ENCODE measurements at regions not wholly inside any gene's neighbourhood (a gene's known extent, or its start where the extent isn't known, plus 50 kb on each side); places are given as distances from the start of the nearest gene placed in this dataset.

DNA sequence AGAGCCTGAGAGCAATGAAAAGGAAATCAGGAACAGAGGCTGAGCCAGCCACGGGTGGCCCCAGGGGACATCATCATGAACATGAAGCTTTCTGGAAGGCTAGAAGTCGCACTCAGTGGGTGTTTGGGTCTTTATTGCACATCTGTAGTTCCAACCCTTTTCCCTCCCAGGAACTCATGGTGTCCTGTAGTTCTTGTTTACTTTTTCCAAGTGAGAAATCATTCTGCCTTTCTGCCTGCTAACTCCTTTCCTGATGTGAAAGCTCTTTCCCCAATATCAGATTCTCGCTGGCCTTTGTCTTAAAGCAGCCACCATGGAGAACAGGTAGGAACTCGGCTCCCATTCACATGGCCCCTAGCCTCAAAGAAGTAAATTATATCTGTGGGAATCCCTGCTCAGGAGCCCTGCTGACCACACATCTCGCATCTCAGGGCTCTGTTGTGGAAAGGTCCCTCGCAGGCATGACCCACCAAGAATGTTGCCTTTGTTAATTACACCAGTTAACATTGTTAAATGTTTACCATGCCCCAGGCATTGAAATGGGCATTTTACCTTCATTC lies 542.7 kb downstream of the TNS3 start:
- no peak for DNase-seq

DNA sequence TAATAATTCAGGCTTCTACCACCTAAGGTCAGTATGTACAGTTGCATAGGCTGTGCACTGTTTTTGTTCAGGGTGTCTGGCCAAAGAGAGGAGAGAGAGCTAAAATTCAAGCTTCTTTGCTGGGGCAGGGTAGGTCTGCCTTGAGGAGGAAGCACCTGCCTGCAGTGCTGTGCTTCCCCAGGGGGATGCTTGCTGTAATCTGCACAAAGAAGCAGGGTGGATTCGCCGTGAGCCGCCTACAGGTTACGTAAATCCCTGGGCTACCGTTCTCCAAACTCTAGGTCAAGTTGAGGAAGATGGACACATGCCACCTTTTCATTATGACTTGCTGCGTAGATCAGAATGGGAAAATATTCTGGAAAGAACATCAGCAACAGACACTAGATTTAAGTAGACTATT lies 543.3 kb downstream of the TNS3 start:
- no peak for DNase-seq

DNA sequence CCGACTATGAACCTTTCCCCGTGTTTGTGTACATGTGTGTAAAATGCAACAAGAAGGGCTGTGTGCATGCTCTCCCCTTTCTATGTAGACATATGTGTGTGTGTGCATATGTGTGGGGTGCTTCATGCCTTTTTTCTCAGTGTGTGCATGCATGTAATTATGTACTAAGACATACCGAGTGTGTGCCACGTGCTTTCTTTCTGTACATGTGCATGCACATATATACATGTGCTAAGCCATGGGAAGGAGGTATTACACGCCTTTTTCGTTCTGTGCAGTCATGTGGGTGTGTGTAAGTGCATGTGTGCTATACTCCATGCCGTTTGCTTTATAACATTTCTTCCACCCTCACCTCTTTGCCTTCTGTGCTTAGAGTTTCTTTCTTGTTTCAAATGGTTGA lies 544.3 kb downstream of the TNS3 start:
- no peak for DNase-seq

DNA sequence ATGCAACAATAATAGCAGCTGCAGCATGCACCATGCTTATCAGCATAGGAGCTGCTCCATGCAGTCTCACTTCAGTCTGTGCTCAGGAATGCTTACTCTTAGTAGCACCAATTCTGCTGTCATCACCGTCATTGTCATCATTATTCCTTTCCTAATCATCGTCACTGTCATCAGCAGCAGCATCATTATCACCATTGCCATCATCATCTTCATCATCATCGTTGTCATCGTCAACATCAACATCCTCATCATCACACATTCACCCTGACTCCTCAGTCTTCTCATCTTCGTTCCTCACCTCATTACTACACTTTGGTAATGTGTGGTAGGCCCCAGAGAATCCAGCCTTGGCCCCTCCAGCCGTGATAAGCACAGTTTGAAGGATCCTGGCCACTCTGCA lies 545.0 kb downstream of the TNS3 start:
- no peak for DNase-seq

DNA sequence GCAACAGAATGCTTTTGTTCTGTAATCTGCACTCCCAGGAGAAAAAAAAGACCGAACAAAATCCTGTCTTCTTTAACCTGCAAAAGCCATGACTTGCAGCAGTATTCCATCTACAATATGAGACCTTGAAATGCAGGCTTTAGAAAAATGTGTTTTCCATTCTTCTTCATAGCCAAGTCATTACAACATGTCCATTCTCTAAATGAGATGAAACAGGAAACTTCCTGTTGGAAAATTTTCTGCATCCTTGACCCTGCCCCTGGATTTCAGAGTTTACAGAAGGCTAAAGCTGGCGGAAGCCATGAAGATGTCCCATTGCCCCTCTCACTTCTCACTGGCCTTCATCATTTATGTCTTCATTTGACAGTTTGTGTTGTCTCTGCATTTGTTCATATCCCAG lies 546.4 kb downstream of the TNS3 start:
- no peak for DNase-seq

DNA sequence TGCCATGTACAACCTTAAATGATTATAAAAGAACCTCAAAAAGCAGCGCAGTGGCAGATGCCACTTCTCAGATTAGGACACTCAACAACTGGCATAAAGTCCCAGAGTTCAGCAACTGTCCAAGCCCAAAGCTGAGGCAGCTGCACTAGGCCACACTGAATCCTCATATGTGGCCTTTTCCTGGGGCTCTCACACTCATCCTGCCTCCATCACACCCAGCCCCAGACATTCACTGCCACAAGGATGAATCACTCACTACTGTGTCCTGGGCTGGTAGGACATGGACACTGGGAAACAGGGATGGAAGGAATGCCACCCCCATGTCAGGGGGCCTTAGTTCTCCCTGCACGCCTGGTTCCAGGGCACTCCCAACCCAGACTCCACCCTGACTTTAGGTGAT lies 547.7 kb downstream of the TNS3 start:
- DNase-seq, result no peak

DNA sequence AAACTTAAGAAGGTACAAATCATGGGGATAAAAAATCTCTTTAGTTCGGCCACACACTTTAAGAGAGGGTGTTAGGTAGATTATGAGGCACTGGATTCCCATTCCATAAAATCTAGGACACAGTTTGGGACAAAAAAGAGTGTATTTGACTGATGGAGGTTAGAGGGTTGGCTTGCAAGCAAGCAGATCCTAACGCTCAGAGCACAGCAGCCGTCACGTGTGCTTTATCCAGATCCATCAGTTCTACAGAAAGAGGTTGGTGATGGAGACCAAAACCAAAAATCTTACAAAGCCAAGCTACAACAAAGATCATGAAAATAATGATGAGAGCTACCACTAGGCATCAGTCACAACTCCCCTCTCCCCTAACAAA lies 549.4 kb downstream of the TNS3 start:
- no peak for DNase-seq

DNA sequence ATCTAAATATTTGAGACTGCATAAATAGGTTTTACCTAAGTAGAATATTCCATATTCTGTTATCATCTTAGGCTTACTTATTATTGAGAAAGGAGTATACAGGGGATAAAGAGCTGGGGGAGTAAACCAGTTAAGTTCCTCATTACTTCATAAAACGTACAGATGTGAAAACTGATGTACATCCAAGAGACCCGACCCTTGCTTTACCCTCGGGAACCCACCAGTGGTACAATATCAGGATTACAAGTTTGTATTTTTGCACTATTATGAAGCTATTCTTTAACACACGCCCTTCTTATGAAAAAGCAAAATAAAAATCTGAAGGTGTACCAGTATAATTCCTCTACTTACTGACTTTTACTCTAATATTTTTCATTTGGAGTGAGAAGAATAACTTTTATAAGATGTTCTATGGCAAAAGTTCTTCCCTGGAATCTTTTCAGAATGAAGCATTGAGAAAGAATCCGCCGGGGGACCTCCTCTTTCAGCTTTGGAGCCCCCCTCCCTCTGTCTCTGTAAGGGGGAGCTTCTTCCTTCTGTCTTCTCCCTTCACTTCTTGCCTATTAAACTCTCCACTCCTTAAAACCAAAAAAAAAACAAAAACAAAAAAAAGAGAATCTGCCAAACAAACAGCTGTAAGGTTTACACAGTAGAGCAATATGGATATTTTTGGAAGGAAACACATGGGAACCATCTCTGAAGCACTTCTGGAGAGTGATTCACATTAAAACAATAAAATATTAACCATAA lies 550.0 kb downstream of the TNS3 start:
- no peak for DNase-seq

DNA sequence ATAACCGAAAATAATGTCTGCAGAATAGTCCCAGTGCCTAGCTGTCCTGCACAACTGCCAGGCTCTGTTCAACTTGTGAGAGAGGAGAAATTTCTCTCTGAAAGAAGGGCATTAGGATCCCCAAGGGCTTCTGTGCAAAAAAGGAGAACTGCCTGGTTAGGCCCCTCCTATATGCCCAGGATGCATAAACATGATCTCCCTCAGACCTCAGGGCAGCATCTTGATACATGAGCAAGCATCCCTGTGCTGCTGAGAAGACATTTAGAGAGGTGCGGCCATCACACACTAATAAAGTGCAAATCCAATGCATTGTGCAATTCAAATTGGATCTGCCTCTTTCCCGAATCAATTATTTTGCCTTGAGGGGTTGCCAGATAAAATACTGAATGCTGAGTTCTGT lies 553.6 kb downstream of the TNS3 start:
- no peak for DNase-seq

DNA sequence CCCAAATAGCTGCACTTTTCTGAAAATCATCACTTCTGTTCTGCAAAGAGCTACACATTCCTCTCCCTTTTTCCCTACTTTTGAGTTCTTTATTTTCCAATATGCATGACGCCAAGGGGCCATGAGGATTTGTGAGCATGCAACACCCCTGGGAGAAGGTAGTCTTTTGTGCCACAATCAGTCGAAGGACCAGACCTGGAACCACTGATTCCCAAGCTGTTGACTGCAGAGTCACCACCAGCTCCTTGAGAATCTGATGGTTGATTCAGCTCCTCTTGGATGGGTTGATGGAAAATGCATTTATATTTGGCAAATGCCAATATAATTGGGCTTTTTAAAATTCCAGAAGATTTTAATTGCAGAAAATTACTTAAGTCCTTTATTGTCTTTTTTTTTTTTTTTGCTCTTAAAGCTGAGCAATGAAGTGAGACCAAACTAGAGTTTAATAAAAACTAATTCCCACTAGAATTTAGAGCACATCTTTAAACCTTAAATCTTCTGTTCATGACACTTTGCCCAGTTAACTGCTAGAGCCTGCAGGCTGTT lies 554.1 kb downstream of the TNS3 start:
- no peak for DNase-seq

DNA sequence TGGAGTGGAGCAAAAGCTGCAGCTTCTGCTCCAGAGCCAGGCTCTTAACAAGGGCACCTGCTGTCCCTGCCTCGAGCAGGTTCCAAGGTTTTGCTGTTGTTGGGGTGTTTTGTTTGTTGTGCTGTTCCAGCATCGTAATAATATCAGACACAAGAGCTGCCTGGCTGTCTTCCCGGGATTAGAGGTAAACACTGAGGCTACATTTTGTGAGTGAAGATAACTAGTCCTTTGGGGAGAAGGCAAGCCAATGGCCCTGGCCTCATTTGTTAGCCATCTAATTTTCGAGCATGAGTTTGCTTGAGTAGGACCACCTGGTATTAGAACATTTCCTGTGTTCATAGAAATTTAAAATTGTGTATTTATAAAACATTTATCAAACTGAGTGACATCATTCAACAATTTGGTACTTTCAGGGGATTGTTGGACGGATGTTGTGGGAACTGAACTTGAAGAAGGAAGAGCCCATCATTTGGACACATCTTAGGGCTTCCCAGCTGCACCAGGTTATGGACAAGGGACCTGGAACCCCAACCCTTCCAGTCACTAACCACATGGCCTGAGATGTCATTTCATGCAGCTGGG lies 555.0 kb downstream of the TNS3 start:
- no peak for DNase-seq

DNA sequence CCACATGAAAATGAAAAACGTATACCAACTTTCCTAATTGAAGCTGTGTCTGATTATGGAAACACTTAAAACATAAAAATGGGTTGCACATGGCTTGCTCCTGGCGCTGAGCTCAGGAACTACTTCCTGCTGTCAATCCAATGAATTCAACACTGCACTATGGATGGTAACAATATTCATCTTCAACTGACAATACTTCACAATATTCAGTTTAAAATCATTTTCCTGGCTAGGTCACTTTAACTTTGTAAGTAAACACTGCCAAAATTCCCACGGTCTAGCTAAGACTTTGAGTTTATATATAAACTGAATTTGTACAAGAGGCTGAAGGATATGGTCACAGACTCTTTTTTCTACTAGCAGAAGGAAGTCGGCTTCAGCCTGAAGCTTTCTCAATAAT lies 556.9 kb downstream of the TNS3 start:
- DNase-seq, result no peak

DNA sequence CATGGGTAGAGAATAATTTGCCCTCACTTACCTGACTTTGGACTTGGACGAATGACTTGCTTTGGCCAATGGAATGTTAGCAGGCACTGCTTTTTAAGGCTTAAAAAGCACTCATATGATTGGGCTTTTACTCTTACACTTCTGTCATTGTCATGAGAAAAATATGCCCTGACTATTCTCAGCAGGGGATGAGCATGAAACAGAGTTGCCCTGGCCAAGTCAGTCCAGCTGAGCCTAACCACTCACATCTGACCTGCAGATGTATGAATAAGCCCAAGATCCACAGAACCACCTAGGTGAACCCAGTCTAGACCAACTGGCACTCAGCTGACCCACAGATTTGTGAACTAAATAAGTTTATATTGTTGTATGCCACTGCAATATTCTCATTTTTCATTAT lies 573.5 kb downstream of the TNS3 start:
- no peak for DNase-seq

DNA sequence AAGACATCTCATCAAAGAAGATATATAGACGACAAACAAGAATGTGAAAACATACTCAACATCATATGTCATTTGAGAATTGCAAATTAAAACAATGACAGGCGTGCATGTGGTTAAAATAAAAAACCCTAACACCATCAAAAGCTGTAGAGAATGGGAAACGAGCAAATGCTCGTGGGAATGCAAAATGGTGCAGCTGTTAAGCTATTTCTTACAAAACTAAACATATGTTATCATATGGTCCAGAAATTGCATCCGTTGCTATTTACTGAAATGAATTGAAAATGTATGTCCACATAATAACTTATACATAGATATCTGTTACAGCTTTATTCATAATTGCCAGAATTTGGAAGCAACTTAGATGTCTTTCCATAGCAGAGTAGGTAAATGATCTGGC lies 574.4 kb downstream of the TNS3 start:
- DNase-seq, result no peak

DNA sequence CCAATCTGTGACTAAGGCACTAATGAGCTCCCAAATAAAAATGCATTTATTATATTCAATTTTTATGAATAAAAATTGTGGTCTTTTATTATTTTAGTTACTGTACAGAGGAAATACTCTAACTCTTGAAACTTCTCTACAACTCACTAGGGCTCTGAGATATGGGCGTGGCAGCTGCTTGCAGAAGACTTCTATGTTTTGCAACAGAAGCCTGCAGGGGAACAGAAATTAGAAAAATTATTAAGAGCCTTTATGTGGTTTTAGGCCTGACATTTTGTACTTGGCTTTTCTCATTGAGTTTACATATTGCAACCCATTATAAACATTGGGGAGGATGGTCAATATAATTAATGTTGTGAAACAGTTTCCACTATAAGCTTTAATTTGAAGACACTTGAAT lies 581.4 kb downstream of the TNS3 start:
- DNase-seq, result no peak

DNA sequence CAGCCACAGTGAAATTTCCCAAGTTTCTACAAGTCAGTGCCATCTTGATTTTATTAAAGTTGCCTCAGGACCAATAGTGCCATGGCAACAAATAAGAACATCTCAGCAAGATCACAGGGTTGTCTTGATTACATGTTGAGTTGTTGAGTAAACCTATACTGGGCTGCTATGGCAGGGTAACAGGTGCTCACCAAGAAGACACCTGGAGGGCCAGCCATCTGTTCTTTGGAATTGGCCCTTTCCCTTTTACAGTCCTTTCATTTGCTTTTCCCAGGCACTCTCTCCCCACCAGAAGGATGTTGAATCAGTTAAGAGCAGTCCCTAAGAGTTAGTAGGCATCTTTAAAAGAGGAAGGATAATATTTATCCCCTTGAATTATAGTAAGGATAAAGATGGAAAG lies 582.0 kb downstream of the TNS3 start:
- DNase-seq, result no peak

DNA sequence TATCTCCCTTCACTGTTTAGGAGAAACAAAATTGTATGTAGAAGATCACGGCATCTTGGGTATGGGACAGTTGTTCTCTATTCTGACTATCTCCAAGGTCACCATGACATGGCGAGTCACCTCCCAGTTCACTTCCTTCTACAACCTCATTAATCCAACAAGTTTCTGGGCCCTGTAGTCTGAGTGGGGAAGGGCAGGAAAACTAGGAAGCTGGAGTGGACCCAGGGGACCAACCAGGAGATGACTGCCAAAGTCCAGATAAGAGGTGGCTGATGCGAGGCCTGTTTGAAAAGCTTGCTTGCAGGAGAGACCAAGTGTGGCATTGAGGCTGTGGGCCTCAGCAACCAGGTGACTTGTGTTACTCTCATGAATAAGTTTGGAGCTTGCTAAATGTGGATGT lies 584.9 kb downstream of the TNS3 start:
- no peak for DNase-seq

DNA sequence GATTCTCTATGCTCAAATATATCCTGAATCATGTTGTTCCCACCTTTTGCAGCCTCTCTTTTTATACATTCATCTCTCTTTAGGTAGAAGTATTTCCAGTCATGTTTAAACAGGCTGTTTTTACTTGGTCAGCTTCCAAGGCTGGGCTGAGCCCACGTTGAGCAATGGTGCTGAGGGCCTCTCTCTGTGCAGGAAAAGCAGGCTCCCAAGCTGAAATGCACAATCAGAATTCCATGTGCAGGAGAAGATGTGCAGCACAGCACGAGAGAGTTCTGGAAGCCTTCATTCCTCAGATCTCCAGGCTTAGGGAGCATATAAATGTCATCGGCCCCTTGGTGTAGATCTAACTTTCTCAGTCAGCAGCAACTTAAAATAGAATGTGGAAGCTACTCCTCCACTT lies 588.5 kb downstream of the TNS3 start:
- no peak for DNase-seq

DNA sequence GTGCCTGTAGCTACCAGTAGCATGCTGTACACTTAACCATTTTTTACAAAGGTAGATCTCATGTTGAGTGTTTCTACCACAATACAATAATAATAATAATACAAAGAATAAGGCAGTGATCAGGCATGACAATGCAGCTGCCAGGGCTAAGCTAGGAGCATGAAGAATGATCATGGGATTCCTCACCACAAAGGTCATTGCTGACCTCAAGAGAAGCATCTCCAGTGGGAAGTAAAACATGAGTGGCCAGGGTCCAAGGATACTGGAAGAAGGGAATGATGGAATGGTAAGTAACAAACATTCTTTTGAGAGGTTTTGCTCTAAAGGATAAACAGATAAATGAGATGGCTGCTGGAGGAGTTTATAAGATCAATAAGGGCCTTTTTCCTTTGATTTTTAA lies 591.1 kb downstream of the TNS3 start:
- DNase-seq, result no peak

DNA sequence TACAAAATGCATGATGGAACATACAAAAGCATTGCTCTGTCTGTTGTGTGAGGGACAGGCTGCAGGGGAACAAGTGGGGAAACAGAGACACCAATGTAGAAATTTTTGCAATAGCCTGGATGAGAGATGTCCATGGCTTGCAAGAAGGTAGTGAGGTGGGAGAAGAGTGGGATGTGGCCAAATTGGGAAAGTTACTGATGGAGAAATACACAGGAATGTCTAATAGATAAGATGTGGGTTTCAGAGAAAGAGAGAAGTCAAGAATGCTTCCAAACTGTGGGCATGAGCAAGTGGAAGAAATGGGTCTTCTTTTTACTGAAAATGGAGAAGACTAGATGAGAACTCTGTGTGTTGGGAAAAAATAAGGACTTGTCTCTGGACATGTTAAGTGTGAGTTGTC lies 592.7 kb downstream of the TNS3 start:
- DNase-seq, result no peak

DNA sequence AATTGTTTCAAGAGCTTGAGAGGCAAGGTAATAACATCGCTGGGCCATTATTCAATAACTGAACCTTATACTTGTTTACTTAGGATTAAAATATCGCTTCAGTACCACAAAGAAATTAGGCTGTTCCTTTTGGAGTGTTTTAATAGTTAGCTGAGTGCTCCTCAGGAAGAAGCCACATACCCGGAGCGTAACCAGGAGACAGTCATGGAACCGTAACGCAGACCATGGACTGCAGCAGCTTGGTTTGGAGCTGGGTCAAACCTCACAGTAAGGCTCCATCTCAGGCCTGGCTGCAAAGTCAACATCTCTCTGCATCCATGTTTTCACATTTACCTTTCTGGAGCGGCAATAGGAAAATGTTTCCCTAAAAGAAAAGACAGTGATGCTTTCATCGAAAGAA lies 599.0 kb downstream of the TNS3 start:
- no peak for DNase-seq

DNA sequence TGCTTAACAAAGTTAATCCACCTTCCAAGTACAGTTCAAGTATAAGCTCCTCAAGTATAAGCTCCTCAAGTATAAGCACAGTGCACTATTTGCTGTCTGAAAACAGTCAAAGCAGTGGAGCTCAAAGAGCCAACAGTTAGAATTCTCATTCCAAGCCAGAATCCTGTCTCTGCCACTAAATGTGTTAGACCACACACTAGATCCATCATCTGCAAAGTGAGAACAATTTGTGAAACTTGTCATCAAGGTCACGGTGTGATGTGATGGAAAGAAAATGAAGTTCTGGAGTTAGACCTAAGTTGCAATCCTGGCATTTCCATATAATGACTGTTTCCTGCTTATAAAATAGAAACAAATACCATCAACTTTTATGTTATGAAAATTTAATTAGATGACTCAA lies 602.5 kb downstream of the TNS3 start:
- DNase-seq, result no peak

DNA sequence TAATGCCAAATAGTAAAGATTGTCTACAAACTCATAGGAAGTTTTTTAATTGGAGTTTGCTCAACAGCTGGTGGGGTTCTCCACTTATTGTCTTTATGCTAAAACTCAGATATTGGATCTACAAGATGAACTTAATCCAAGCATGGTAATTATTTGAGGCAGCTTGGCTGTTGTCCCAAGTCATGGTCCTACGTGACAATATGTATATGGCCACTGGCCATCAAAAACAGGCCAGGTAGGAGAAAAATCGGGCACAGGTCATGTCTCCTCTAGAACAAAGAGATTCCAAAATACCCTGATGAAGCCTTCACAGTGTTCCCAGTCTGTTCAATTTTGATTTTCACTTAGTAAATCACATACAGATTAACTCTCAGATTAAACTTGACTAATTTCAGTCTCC lies 606.4 kb downstream of the TNS3 start:
- DNase-seq, result no peak

DNA sequence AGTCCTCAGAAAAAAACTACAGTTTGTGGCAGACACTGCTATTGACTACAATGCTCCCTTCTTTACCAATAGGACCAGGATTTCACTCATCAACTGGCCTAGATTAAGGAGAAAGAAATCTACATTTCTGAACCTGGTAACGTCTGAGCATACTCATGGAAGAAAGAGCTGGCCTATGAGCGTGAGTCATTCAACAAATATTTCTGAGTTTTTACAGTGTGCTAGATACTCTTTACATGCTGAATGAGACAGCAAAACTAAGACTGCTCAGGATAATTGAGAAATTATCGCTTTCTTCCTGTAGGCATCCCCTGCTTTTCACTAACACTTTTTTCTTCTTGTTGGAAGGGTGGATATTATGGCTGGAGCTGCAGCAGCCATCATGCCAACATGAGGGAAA lies 609.7 kb downstream of the TNS3 start:
- no peak for DNase-seq

DNA sequence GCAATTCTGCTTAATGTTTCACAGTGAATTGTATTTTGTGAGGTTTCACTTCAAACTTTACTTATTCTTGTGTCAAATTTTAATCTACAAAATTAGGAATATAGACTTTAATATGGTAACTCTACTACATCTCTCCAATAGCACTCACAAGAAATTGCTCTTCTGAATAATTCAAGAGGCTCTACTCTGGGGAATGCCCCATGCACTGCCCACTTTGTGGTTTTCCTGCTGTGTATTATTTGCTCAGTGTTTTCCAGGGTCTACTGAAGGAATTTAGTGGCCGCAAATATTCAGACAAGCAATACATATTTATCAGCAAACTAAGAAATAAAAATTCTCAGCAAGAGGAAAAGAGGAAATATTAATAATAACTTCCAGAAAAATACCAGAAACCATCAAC lies 611.4 kb downstream of the TNS3 start:
- no peak for DNase-seq
